ENCODE measurements at regions not wholly inside any gene's neighbourhood (a gene's known extent, or its start where the extent isn't known, plus 50 kb on each side); places are given as distances from the start of the nearest gene placed in this dataset.

DNA sequence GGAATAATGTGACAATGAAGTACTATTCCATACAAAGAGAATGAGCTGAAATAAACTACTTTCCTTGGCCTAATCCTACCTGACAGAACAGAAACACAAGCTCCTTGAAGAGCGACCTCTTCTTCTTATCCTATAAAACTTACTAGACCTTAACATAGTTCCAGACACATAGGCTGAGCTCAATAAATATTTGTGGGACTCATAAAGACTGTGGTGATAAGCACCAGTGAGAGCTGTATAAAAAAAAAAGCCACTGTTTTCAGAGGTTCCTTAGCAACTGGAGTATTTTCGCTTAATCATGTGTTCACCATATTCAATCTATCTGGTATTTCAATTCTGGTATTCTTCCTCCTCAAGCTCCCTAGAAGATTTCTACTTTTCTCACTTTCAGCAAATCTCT is 1129.6 kb downstream of the STPG2 start:
- TF ChIP-seq, protein P1, sequence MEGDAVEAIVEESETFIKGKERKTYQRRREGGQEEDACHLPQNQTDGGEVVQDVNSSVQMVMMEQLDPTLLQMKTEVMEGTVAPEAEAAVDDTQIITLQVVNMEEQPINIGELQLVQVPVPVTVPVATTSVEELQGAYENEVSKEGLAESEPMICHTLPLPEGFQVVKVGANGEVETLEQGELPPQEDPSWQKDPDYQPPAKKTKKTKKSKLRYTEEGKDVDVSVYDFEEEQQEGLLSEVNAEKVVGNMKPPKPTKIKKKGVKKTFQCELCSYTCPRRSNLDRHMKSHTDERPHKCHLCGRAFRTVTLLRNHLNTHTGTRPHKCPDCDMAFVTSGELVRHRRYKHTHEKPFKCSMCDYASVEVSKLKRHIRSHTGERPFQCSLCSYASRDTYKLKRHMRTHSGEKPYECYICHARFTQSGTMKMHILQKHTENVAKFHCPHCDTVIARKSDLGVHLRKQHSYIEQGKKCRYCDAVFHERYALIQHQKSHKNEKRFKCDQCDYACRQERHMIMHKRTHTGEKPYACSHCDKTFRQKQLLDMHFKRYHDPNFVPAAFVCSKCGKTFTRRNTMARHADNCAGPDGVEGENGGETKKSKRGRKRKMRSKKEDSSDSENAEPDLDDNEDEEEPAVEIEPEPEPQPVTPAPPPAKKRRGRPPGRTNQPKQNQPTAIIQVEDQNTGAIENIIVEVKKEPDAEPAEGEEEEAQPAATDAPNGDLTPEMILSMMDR (IDR thresholded peaks at IDR 0.05 in 2 of 3, conservative IDR thresholded peaks at IDR 0.05 in 1 of 3; ENCODE audit: borderline replicate concordance in 1 of 3, insufficient read depth in 1 of 3, low read depth in 2 of 3, low read length in 2 of 3): no peak
- TF ChIP-seq POLR2A (IDR thresholded peaks at IDR 0.05; ENCODE audit: borderline replicate concordance, extremely low read depth, insufficient read depth, insufficient read length): no peak
- TF ChIP-seq POLR2AphosphoS5 (IDR thresholded peaks at IDR 0.05; ENCODE audit: low read depth, low read length): no peak
- no peak for TF ChIP-seq SIN3A (IDR thresholded peaks at IDR 0.05; ENCODE audit: low read depth)
- TF ChIP-seq FOSL1 (IDR thresholded peaks at IDR 0.05; ENCODE audit: low read depth): no peak
